ENCODE measurements at regions not wholly inside any gene's neighbourhood (a gene's known extent, or its start where the extent isn't known, plus 50 kb on each side); places are given as distances from the start of the nearest gene placed in this dataset.
A peak's percentile ranks its signal among the peaks of the same experiment; 100 is the strongest.

GRCh38 chr4:100063355-100063754, 113.3 kb upstream of the H2AZ1 start:
- intact Hi-C loops (cut with micrococcal nuclease; ENCODE audit: unreplicated experiment) = loop anchor here (5.0 kb wide), 1 partner anchor 501 kb away; the partner anchor contains the start of gene TRMT10A
- Histone ChIP-seq H3K4me2 (ENCODE audit: low read length) (no peak overlapping the region), H2AFZ (ENCODE audit: low read length) (no peak overlapping the region), H3K36me3 (ENCODE audit: insufficient read depth, low read length) (no peaks in the 10 kb centered on the region), H3K79me2 (ENCODE audit: insufficient read depth, low read depth, low read length) (no peaks in the 10 kb centered on the region), H3K4me1 (ENCODE audit: insufficient read depth, low read length, poor library complexity, severe bottlenecking) (no peaks in the 10 kb centered on the region), H4K20me1 (ENCODE audit: insufficient read depth, low read length) (no peaks in the 10 kb centered on the region), H3K27ac (ENCODE audit: low read depth, low read length, poor library complexity, severe bottlenecking) (no peak overlapping the region), H3K9me3 (ENCODE audit: low read length) (no peaks in the 10 kb centered on the region), H3K9me2 (ENCODE audit: insufficient read depth, low read length) (no peaks in the 10 kb centered on the region), H3K4me3 (ENCODE audit: low read depth, low read length, poor library complexity, severe bottlenecking) (no peak overlapping the region)
- POLR2A ChIA-PET = no interaction called here
- TF ChIP-seq EZH2phosphoT487 (IDR thresholded peaks at IDR 0.05; ENCODE audit: borderline replicate concordance, low read depth, low read length) (no peak), CTCF (conservative IDR thresholded peaks at IDR 0.05; ENCODE audit: low read length) (peak; percentile 44; the same call in 1 of the 2 replicates)
- peak; percentile 2 for DNase-seq (ENCODE audit: low spot score)
- no TSS peak for BruUV-seq (replicated peaks)
- CTCF ChIA-PET (ENCODE audit: unreplicated experiment) = no interaction called here

GRCh38 chr4:100062921-100063320, 112.8 kb upstream of the H2AZ1 start:
- Histone ChIP-seq H3K4me3 (ENCODE audit: low read depth, low read length, poor library complexity, severe bottlenecking) (no peak overlapping the region), H3K4me1 (ENCODE audit: insufficient read depth, low read length, poor library complexity, severe bottlenecking) (no peaks in the 10 kb centered on the region), H3K9me2 (ENCODE audit: insufficient read depth, low read length) (no peaks in the 10 kb centered on the region), H3K27ac (ENCODE audit: low read depth, low read length, poor library complexity, severe bottlenecking) (no peak overlapping the region), H3K79me2 (ENCODE audit: insufficient read depth, low read depth, low read length) (no peaks in the 10 kb centered on the region), H3K4me2 (ENCODE audit: low read length) (no peak overlapping the region), H4K20me1 (ENCODE audit: insufficient read depth, low read length) (no peaks in the 10 kb centered on the region), H3K36me3 (ENCODE audit: insufficient read depth, low read length) (no peaks in the 10 kb centered on the region), H3K9me3 (ENCODE audit: low read length) (no peaks in the 10 kb centered on the region), H2AFZ (ENCODE audit: low read length) (no peak overlapping the region)
- intact Hi-C loops (cut with micrococcal nuclease; ENCODE audit: unreplicated experiment) = loop anchor here (5.0 kb wide), 1 partner anchor 501 kb away; the partner anchor contains the start of gene TRMT10A
- DNase-seq (ENCODE audit: low spot score) = no peak
- ChIA-PET POLR2A (no interaction called here), CTCF (ENCODE audit: unreplicated experiment) (no interaction called here)
- BruUV-seq (replicated peaks) = no TSS peak
- TF ChIP-seq CTCF (conservative IDR thresholded peaks at IDR 0.05; ENCODE audit: low read length) (no peak), EZH2phosphoT487 (IDR thresholded peaks at IDR 0.05; ENCODE audit: borderline replicate concordance, low read depth, low read length) (no peak)

- TF ChIP-seq EZH2phosphoT487 (IDR thresholded peaks at IDR 0.05; ENCODE audit: borderline replicate concordance, low read depth, low read length) = no peak
- no peak for TF ChIP-seq CTCF (conservative IDR thresholded peaks at IDR 0.05; ENCODE audit: low read length)
- POLR2A ChIA-PET = no interaction called here
- no peak overlapping the region for H3K4me3 ChIP-seq (ENCODE audit: low read depth, low read length, poor library complexity, severe bottlenecking)
- no peak overlapping the region for H2AFZ ChIP-seq (ENCODE audit: low read length)
- no peak overlapping the region for H3K27ac ChIP-seq (ENCODE audit: low read depth, low read length, poor library complexity, severe bottlenecking)
- no peak for DNase-seq (ENCODE audit: low spot score)
- CTCF ChIA-PET (ENCODE audit: unreplicated experiment) = no interaction called here
- no peaks in the 10 kb centered on the region for H3K9me2 ChIP-seq (ENCODE audit: insufficient read depth, low read length)
- H3K4me2 ChIP-seq (ENCODE audit: low read length) = no peak overlapping the region
- no TSS peak for BruUV-seq (replicated peaks)
- intact Hi-C loops (cut with micrococcal nuclease; ENCODE audit: unreplicated experiment) = loop anchor here (5.0 kb wide), 1 partner anchor 500 kb away; the partner anchor contains the start of gene TRMT10A
- no peaks in the 10 kb centered on the region for H3K36me3 ChIP-seq (ENCODE audit: insufficient read depth, low read length)
- H4K20me1 ChIP-seq (ENCODE audit: insufficient read depth, low read length) = no peaks in the 10 kb centered on the region
- H3K4me1 ChIP-seq (ENCODE audit: insufficient read depth, low read length, poor library complexity, severe bottlenecking) = no peaks in the 10 kb centered on the region
- no peaks in the 10 kb centered on the region for H3K9me3 ChIP-seq (ENCODE audit: low read length)
- H3K79me2 ChIP-seq (ENCODE audit: insufficient read depth, low read depth, low read length) = no peaks in the 10 kb centered on the region
Measured at GRCh38 chr4:100061835-100062234, 111.8 kb upstream of the H2AZ1 start.
